SKM-1 (cell line): ENCODE measurements at regions not wholly inside any gene's neighbourhood (a gene's known extent, or its start where the extent isn't known, plus 50 kb on each side); places are given as distances from the start of the nearest gene placed in this dataset.
"Not testable (repeated sequence)": the region's sequence is repeated elsewhere in the genome, so short reads cannot be mapped to it uniquely, and the experiment has no call there.

ENCODE experiments used
- DNase-seq: peaks from one replicate; lab custom pipeline; 2025; ENCODE audit not compliant: unreplicated experiment; lab: John Stamatoyannopoulos, UW

- DNase-seq, result no peak
Observed at GRCh38 chr11:106276859-106277436, 199.5 kb downstream of the AASDHPPT start.

GRCh38 chr11:106277484-106277883, 200.0 kb downstream of the AASDHPPT start:
- DNase-seq, result no peak

- DNase-seq, result no peak
Observed at GRCh38 chr11:106278391-106278790, 200.9 kb downstream of the AASDHPPT start.

- no peak for DNase-seq
Observed at GRCh38 chr11:106280036-106280435, 202.6 kb downstream of the AASDHPPT start.

GRCh38 chr11:106281455-106282173, 204.2 kb downstream of the AASDHPPT start:
- DNase-seq, result no peak

GRCh38 chr11:106286881-106287504, 209.5 kb downstream of the AASDHPPT start:
- DNase-seq, result no peak

- no peak for DNase-seq
Observed at GRCh38 chr11:106288057-106288456, 210.6 kb downstream of the AASDHPPT start.

GRCh38 chr11:106288822-106289387, 211.4 kb downstream of the AASDHPPT start:
- no peak for DNase-seq

GRCh38 chr11:106292526-106292925, 215.1 kb downstream of the AASDHPPT start:
- DNase-seq, result no peak

GRCh38 chr11:106295974-106296373, 218.5 kb downstream of the AASDHPPT start:
- DNase-seq, result no peak

GRCh38 chr11:106302416-106302815, 225.0 kb downstream of the AASDHPPT start:
- DNase-seq, result no peak

GRCh38 chr11:106304274-106304673, 226.8 kb downstream of the AASDHPPT start:
- no peak for DNase-seq

- DNase-seq, result no peak
Observed at GRCh38 chr11:106305458-106305857, 228.0 kb downstream of the AASDHPPT start.

GRCh38 chr11:106306942-106307341, 229.5 kb downstream of the AASDHPPT start:
- no peak for DNase-seq

GRCh38 chr11:106309070-106309684, 231.7 kb downstream of the AASDHPPT start:
- DNase-seq, result no peak

GRCh38 chr11:106311531-106312230, 234.2 kb downstream of the AASDHPPT start:
- DNase-seq, result no peak

- DNase-seq, result not testable (repeated sequence)
Observed at GRCh38 chr11:106317208-106317773, 239.8 kb downstream of the AASDHPPT start.

- no peak for DNase-seq
Observed at GRCh38 chr11:106321601-106322000, 244.1 kb downstream of the AASDHPPT start.

- DNase-seq, result no peak
Observed at GRCh38 chr11:106322106-106322505, 244.6 kb downstream of the AASDHPPT start.

GRCh38 chr11:106326087-106326486, 248.6 kb downstream of the AASDHPPT start:
- no peak for DNase-seq

- no peak for DNase-seq
Observed at GRCh38 chr11:106327134-106327533, 249.7 kb downstream of the AASDHPPT start.
